H7 (cell line): ENCODE measurements at regions not wholly inside any gene's neighbourhood (a gene's known extent, or its start where the extent isn't known, plus 50 kb on each side); places are given as distances from the start of the nearest gene placed in this dataset.

Source experiments
- DNase-seq: peaks from one replicate; pipeline ENCODE4 v3.0.0; 2012
- H3K27me3 ChIP-seq: 2 replicates; pipeline ENCODE4 v1.6.0; 2011; ENCODE audit warnings: mild to moderate bottlenecking, low read length; ENCODE audit not compliant: control insufficient read depth, insufficient read depth
- H3K36me3 ChIP-seq: replicated peaks from 2 replicates; pipeline ENCODE4 v1.5.1; 2011; ENCODE audit warnings: low read length; ENCODE audit not compliant: control insufficient read depth, insufficient read depth
- H3K4me3 ChIP-seq: 2 replicates; pipeline ENCODE4 v1.5.1; 2011; ENCODE audit warnings: low read depth, mild to moderate bottlenecking, control low read depth, low read length, moderate library complexity; ENCODE audit not compliant: insufficient read depth

DNA sequence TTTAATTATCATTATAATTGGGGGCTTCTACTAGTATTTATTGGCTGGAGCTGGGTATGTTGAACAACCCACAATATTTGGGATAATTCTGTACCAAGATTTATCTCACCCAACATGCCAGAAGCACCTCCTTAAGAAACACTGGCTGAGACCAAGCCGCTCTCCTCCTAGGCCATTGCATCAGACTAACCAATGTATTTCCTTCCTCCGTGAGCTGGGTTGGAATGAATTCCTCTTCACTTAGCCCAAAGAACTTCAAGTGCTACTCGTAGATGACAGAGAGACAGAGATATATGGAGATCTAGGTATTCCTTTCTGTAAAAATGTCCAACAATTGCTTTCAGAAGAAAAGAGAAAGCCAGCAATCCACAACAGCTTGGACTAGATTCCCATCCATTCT, 87.2 kb upstream of the ETS2 start:
- Histone ChIP-seq H3K27me3 (no peaks in the 10 kb centered on the region), H3K36me3 (no peaks in the 10 kb centered on the region), H3K4me3 (no peak overlapping the region)
- no peak for DNase-seq

DNA sequence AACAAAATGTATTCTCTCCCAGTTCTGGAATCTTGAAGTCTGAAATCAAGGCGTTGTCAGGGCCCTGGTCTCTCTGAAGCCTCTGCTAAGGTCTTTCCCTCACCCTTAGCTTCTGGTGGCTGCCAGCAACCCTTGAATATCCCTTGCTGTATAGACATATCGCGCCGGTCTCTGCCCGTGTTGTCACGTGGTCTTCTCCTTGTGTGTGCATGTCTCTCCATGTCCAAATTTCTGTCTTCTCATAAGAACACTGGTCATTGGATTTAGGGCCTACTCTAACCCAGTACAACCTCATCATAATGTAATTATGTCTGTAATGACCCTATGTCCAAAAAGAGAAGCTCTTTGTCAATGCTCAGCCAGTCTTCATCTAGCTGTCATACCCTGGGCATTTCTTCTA, 85.7 kb upstream of the ETS2 start:
- no peaks in the 10 kb centered on the region for H3K27me3 ChIP-seq
- no peaks in the 10 kb centered on the region for H3K36me3 ChIP-seq
- DNase-seq: no peak
- no peak overlapping the region for H3K4me3 ChIP-seq

DNA sequence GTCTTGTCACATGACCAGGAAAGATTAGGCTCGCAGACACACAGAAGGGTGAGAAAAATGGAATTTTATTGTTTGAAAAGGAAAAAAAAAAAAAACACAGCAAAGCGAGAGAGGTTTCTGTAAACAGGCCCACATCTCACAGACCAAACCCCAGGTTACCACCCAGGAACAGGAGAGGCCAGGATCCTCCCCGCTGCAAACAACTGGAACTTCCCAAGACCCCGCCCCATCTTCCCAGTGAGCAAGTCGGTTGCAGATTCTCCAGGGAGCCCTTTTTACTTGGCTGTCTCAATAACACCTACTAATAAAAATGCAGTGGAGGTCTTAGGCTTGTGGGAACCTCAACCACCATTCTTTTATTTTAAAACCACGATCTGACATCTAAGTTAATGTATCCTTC, 84.7 kb upstream of the ETS2 start:
- Histone ChIP-seq H3K27me3 (no peaks in the 10 kb centered on the region), H3K36me3 (no peaks in the 10 kb centered on the region), H3K4me3 (no peak overlapping the region)
- DNase-seq: peak; percentile 47

DNA sequence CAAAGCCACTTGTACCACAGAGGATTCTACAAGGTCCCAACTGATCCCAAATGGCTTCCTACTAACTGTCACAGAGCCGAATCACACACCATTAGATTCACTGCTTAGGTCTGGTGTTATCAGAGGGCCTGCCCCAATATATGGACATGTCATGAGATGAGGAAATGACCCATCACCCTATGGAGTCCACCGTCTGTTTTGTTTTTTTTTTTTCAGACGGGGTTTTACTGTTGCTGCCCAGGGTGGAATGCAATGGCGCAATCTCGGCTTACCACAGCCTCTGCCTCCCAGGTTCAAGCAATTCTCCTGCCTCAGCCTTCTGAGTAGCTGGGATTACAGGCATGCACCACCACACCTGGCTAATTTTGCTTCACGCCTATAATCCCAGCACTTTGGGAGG, 83.8 kb upstream of the ETS2 start:
- H3K36me3 ChIP-seq: no peaks in the 10 kb centered on the region
- no peak for DNase-seq
- H3K4me3 ChIP-seq: no peak overlapping the region
- no peaks in the 10 kb centered on the region for H3K27me3 ChIP-seq

DNA sequence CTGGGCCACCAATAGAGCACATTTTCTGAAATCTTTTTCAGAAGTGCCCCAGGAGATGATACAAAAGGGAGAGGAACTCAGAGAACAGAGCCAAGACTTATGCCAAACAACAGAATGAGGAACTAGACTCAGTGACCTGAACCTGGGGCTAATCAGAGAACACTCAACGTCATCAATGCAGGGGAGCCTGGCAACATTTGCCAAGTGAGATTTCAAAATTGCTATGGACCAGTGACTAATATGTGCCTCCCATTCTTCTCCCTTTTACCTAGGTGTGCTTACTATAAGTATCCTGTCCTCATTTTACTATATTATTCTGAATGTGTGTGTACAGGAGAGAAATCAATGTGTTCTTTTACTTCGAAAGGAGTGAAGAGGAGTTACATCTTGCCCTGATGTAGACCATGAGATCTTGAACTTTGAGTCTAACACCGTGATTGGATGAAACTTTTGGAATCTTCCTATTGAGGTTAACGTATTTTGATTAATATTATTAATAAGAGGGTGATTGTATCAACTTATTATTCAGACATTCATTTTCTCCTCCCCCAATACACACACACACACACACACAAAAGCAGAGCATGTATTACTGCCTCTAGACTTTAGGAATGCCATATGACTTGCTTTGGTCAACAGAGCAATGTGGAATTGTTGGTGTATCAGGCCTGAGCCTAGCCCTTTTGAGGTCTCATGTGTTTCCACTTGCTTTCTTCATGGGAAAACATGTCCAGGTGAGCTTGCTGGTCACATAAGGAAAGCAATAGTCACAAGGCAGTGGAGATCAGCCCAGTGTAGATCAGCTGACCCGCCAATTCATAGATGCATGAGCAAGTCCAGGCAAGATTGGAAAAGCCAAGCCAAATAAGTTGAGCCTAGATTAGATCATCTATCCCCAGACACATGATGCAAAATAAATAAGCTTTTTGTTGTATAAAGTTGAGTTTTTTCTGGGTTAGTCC, 80.3 kb upstream of the ETS2 start:
- no peak overlapping the region for H3K4me3 ChIP-seq
- no peaks in the 10 kb centered on the region for H3K27me3 ChIP-seq
- no peak for DNase-seq
- H3K36me3 ChIP-seq: no peaks in the 10 kb centered on the region

DNA sequence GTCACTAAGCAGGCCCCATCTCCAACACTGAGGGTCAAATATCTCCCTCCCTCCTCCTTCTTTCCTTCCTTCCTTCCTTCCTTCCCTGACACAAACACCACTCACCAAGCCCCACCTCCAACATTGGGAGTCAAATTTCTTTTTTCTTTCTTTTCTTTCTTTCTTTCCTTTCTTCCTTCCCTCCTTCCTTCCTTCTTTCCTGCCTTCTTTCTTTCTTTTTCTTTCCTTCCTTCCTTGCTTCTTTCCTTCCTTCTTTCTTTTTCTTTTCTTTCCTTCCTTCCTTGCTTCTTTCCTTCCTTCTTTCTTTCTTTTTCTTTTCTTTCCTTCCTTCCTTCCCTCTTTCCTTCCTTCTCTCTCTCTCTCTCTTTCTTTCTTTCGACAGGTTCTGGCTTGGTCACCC, 79.2 kb upstream of the ETS2 start:
- no peak for DNase-seq
- Histone ChIP-seq H3K27me3 (no peaks in the 10 kb centered on the region), H3K36me3 (no peaks in the 10 kb centered on the region), H3K4me3 (no peak overlapping the region)

DNA sequence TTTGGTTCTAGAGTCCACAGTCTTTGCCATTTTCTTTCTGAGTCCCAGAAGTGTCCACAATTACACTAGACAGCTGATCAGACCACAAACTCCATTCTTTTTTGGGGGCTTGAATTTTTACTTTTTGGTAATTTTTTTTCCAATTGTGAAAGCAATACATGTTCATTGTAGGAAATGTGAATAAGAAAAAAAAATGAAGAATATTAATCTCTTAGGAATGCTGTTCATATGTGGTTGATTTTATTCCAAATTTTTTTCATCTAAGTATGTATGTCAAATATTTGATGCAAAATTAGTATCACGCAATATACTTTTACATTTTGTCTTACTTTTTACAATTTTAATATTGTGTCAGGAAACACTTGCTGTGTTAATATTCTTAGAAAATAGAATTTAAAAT, 76.4 kb upstream of the ETS2 start:
- DNase-seq: no peak
- H3K36me3 ChIP-seq: no peaks in the 10 kb centered on the region

DNA sequence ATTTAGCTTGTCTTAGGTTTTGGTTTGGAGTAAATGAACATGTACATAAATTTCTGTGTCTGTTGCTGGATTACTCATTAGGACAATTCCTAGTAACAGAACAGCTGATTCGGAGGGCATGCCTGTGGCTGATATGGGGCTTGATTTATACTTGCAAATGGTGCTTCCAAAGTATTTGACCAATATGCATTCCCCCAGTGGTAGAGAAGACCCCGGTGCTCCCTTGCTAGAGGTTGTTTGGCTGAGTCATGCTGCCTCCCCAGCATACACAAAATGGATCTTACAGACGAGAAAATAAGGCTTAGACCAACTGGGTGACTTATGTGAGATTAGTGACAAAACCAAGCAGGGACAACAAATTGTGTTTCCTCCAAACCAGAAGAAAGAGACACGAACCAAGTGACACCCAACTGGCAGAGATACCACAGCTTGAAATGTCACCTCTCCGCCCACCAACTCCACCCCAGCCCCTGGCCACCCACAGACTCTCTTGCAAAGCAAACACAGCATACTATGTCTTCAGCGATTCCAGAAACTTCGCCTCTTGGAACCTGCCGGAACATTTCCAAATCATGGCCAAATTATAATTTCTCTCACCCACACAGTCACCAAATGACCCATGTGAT, 75.9 kb upstream of the ETS2 start:
- Histone ChIP-seq H3K36me3 (no peaks in the 10 kb centered on the region), H3K4me3 (no peak overlapping the region), H3K27me3 (no peaks in the 10 kb centered on the region)
- DNase-seq: no peak

More for the DNA sequence above, 76.4 kb upstream of the ETS2 start:
- Histone ChIP-seq H3K27me3 (no peaks in the 10 kb centered on the region), H3K4me3 (no peak overlapping the region)

DNA sequence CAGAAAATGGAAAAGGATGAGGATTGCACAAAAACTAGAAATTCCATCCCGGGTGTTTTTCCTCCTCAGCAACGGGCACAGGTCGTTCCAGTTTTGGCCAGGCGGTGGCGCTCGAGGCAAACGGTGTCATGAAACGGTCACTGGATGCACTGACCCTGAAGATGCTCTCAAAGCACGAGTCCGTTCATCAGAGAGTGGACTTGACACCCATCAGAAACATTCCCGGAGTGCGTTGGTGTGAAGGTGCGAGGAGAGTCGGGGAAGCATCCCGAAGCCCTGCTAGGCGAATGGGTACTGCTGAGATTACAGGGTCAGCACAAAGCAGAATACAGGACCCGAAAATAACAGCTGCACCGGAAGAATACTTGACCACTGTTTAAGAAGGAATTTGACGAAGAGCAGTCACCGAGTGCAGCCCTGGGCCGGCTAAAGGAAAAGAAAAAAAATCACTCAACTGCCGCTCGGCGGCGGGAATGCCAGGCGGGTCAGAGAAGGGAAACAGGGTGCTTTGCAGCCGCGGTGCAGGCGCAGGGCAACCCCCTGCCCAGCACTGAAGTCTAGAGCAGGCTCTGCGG, 71.7 kb upstream of the ETS2 start:
- peak overlapping the region; percentile 24; the same call in 1 of the 2 replicates for H3K4me3 ChIP-seq
- H3K36me3 ChIP-seq: no peaks in the 10 kb centered on the region
- H3K27me3 ChIP-seq: no peaks in the 10 kb centered on the region

DNA sequence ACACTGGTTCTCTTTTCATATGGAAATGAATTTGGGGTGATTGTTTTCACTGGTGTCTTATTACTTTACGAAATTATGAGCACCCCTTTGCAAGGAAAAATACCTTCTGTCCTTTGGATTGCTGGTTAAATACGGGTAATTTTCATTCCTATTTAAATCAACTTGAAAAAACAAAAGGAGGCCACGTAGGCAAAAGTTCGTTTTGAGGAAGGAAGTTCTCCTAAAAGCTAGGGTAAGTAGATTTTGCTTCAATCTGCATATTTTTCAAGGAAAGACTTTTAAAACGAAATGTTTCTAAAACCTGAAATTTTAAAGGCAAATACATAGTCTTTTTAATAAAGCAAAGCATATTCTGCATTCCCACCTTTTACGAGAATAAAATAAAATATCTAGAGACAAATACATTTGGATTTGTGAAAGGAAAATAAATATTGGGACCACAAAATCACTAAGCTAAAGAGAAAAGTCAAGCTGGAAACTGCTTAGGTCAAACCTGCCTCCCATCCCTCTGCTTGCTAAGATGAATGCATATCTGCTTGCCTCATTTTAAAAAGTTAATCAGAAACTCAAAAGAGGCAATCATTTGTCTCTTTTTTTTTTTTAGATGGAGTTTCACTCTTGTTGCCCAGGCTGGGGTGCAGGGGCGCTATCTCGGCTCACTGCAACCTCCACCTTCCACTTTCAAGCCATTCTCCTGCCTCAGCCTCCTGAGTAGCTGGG, 70.9 kb upstream of the ETS2 start:
- DNase-seq: no peak
- Histone ChIP-seq H3K4me3 (no peak overlapping the region; the same call in 1 of the 2 replicates), H3K27me3 (no peaks in the 10 kb centered on the region), H3K36me3 (no peaks in the 10 kb centered on the region)

More for the DNA sequence above, 71.7 kb upstream of the ETS2 start:
- DNase-seq: peak; percentile 68

DNA sequence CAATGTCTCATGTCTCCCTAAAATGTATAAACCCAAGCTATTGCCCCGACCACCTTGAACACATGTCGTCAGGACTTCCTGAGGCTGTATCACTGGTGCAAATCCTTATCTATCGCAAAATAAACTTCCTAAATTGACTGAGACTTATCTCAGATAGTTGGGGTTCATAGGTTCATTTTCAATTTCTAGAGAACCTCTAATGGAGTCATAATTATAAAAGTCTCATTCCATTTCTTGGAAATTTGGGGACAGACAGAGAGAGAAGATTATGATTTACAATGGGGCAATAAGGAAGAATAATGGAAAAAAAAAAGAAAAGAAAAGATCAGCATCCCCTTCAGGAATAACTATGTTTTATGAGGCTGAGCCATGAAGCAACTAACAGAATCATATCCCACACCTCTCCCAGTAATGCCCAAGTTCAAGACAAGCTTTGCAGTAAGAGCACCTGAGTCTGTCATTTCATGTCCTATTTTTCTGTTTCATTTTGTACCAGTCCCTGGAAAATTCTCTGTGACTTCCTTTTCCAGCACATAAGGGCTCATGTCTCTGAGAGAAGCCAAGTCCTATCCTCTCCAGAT, 70.0 kb upstream of the ETS2 start:
- no peak for DNase-seq
- no peaks in the 10 kb centered on the region for H3K27me3 ChIP-seq
- no peaks in the 10 kb centered on the region for H3K36me3 ChIP-seq
- no peak overlapping the region for H3K4me3 ChIP-seq

DNA sequence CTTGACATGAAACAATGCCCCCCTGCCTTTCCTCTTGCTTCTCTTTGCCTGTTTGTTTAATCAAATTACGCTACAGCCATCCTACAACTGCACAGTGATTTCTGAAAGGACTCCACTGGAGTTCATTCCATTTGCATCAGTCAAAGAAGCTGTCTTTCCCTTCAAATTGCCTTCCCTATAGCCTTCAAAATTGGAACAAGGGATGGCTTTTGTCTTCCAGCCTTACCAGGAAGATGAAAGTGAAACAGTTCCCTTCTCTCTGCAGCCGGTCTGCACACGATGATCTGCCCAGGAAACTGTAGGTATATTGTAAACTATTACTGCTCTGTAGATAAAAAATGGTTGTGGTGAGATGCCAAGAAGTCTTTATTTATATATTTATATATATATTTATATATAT, 65.6 kb upstream of the ETS2 start:
- no peak overlapping the region for H3K4me3 ChIP-seq
- H3K27me3 ChIP-seq: no peaks in the 10 kb centered on the region
- DNase-seq: no peak
- no peaks in the 10 kb centered on the region for H3K36me3 ChIP-seq

DNA sequence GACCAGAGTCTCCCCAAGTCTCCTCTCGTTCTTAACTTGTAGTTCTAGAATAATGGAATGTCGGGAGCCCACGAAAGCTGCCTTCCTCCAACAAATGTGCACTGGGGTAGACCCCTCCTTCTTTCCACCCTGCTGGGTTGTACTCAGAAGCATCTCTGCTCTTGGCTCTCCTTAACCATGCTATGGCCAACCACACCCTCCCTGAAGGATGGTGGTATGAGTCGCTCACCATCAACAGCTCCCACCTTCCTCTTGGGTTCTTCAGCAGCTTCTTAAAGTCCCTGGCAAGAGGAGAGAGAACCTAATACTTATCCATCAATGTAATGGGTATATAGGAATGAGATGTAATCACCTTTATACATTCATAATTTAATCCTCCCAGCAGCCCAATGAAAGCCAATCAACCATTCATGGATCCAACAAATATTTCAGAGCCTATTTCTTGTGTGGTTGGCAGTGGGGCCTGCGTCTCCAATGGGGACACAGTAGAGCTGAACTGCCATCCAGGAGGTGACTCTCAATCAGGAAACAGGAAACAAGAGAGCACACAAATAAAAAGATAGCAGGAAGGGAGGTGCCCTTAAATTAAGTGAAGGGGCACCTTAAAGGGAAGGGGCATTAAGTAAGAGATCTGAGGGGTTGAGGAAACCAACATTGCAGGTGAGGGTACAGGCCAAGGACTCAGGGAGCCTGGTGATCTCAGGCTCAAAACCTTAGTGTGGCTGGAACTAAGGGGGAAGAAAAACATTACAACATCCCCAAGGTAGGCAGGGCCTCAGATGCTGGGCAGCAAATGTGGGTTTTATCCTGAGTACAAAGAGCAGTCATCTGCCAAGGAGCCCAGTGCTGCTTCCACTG, 64.4 kb upstream of the ETS2 start:
- no peak for DNase-seq
- Histone ChIP-seq H3K4me3 (no peak overlapping the region), H3K36me3 (no peaks in the 10 kb centered on the region), H3K27me3 (no peaks in the 10 kb centered on the region)

DNA sequence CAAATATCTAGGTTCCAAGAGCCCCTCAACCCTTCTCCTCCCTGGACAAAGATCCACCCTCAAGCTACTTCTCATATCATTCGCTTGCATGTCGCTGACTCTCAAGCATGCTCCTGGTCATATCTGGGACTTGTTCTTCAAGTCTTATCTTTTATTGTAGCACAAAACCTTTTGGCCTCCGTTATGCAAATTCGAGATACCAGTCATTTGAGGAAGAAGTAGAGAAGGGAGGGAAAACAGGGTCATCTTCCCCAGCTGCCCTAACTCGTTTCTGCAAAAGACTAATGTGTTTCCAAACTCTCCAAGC, 63.8 kb upstream of the ETS2 start:
- no peak for DNase-seq
- no peaks in the 10 kb centered on the region for H3K36me3 ChIP-seq
- no peaks in the 10 kb centered on the region for H3K27me3 ChIP-seq
- H3K4me3 ChIP-seq: no peak overlapping the region
